Endothelial cell of umbilical vein (primary cell): ENCODE measurements at regions not wholly inside any gene's neighbourhood (a gene's known extent, or its start where the extent isn't known, plus 50 kb on each side); places are given as distances from the start of the nearest gene placed in this dataset.

ENCODE experiments used
- BruUV-seq: library from RNA; stranded (reverse); fragments of 400-500 nt; replicated peaks from 2 replicates; lab custom pipeline; 2021; lab: Mats Ljungman, UMichigan
- CTCF ChIA-PET: fragments of 300-600, 350-600 bp; sonication (Branson Sonifier 250); formaldehyde crosslinking; loops from one replicate; lab custom pipeline; 2021; ENCODE audit warnings: antibody characterized with exemption, inconsistent platforms; lab: Charles Lee
- POLR2A ChIA-PET: fragments of 300-600, 350-600 bp; sonication (Branson Sonifier 250); formaldehyde crosslinking; loops from one replicate; lab custom pipeline; 2021; ENCODE audit warnings: antibody characterized with exemption, inconsistent platforms; lab: Charles Lee
- DNase-seq: peaks from one replicate; pipeline ENCODE4 v3.0.0-alpha.2; 2011; ENCODE audit warnings: low read depth, low spot score
- FAIRE-seq: peaks from 2 replicates; lab custom pipeline; 2011; peaks lifted over from hg19 to GRCh38; lab: Jason Lieb, UNC
- H2AFZ ChIP-seq: 2 replicates; pipeline ENCODE4 v1.6.0; 2012; ENCODE audit warnings: low read depth, low read length, control low read depth, inconsistent platforms
- H3K27ac ChIP-seq: 2 replicates; pipeline ENCODE4 v1.5.1; 2011; ENCODE audit warnings: low read depth, mild to moderate bottlenecking, control low read depth, low read length, moderate library complexity; ENCODE audit not compliant: insufficient read depth
- H3K27me3 ChIP-seq, 2 experiments: 2 replicates each; pipeline versions ENCODE4 v1.6.0 to v1.6.1; 2011; ENCODE audit warnings: low read length in 2 of 2, mixed read lengths in 1 of 2; ENCODE audit not compliant: control insufficient read depth in 2 of 2, insufficient read depth in 2 of 2
- H3K36me3 ChIP-seq, 2 experiments: 2 replicates in 1 of 2; 3 replicates in 1 of 2; pipeline ENCODE4 v1.5.1; 2011; ENCODE audit warnings: low read length in 2 of 2, mild to moderate bottlenecking in 1 of 2, moderate library complexity in 1 of 2; ENCODE audit not compliant: control insufficient read depth in 2 of 2, insufficient read depth in 2 of 2; ENCODE audit errors: extremely low read depth in 1 of 2
- H3K4me1 ChIP-seq: 3 replicates; pipeline ENCODE4 v1.5.1; 2011; ENCODE audit warnings: mild to moderate bottlenecking, low read length; ENCODE audit not compliant: control insufficient read depth, insufficient read depth; ENCODE audit errors: extremely low read depth
- H3K4me2 ChIP-seq: 2 replicates; pipeline ENCODE4 v1.6.1; 2011; ENCODE audit warnings: low read length, control low read depth, mixed read lengths; ENCODE audit not compliant: insufficient read depth
- H3K4me3 ChIP-seq, 3 experiments: fragments of 200-600 bp in 1 of 3; sonication (generic), shearing (Covaris generic) in 1 of 3; replicated peaks in 1 of 3; 2 replicates each; pipeline ENCODE4 v1.5.1; 2011 to 2016; ENCODE audit warnings: control low read depth in 3 of 3, low read length in 3 of 3, mild to moderate bottlenecking in 2 of 3, inconsistent platforms in 1 of 3, low read depth in 1 of 3, moderate library complexity in 1 of 3; ENCODE audit not compliant: insufficient read depth in 1 of 3
- H3K79me2 ChIP-seq: 2 replicates; pipeline ENCODE4 v1.6.0; 2012; ENCODE audit warnings: low read length, inconsistent platforms; ENCODE audit not compliant: control insufficient read depth, insufficient read depth
- H3K9ac ChIP-seq: replicated peaks from 2 replicates; pipeline ENCODE3; 2011; ENCODE audit warnings: low read length, control low read depth; ENCODE audit not compliant: insufficient read depth; ENCODE audit errors: extremely low read depth
- H3K9me1 ChIP-seq: replicated peaks from 3 replicates; pipeline ENCODE4 v1.6.0; 2011; ENCODE audit warnings: mild to moderate bottlenecking, low read length; ENCODE audit not compliant: control insufficient read depth, insufficient read depth; ENCODE audit errors: extremely low read depth
- H3K9me3 ChIP-seq: replicated peaks from 2 replicates; pipeline ENCODE4 v1.5.1; 2012; ENCODE audit warnings: low read length, inconsistent platforms; ENCODE audit not compliant: control insufficient read depth, insufficient read depth
- H4K20me1 ChIP-seq: replicated peaks from 2 replicates; pipeline ENCODE3; 2011; ENCODE audit warnings: mild to moderate bottlenecking, low read length; ENCODE audit not compliant: control insufficient read depth, insufficient read depth; ENCODE audit errors: extremely low read depth
- EZH2 ChIP-seq: IDR thresholded peaks from 2 replicates; pipeline ENCODE4 v1.6.1; 2012; ENCODE audit warnings: borderline replicate concordance, low read depth, mild to moderate bottlenecking, moderate library complexity, low read length, inconsistent platforms; ENCODE audit not compliant: severe bottlenecking
- FOS ChIP-seq: IDR thresholded peaks from 2 replicates; pipeline ENCODE4 v1.6.1; 2011; ENCODE audit warnings: mild to moderate bottlenecking, low read length, moderate library complexity, borderline replicate concordance; ENCODE audit not compliant: insufficient read depth
- GATA2 ChIP-seq: IDR thresholded peaks from 2 replicates; pipeline ENCODE4 v1.7.0; 2011; ENCODE audit warnings: low read depth, mild to moderate bottlenecking, moderate library complexity, mixed read lengths, low read length; ENCODE audit not compliant: insufficient read length, insufficient read depth
- JUN ChIP-seq: IDR thresholded peaks from 2 replicates; pipeline ENCODE4 v1.6.1; 2011; ENCODE audit warnings: borderline replicate concordance, low read depth; ENCODE audit not compliant: insufficient read length, insufficient read depth
- MYC ChIP-seq: IDR thresholded peaks from one replicate; pipeline ENCODE4 v1.6.1; 2011; ENCODE audit warnings: mild to moderate bottlenecking, low read depth, low read length
- POLR2A ChIP-seq: IDR thresholded peaks from 2 replicates; pipeline ENCODE4 v1.6.1; 2012; ENCODE audit warnings: low read depth, mild to moderate bottlenecking, control low read depth, low read length
- POLR2AphosphoS5 ChIP-seq: IDR thresholded peaks from 2 replicates; pipeline ENCODE4 v1.6.1; 2012; ENCODE audit warnings: low read depth, mild to moderate bottlenecking, control low read depth, low read length, moderate library complexity; ENCODE audit not compliant: insufficient read depth
- dilution Hi-C: fragments of 300-500 bp; cut with MboI; formaldehyde crosslinking; loops from one replicate; pipeline ENCODE4 v1.15.0; 2019; ENCODE audit warnings: low sequenced_read_pairs; ENCODE audit not compliant: extremely low pct_ligation_motif_present
- intact Hi-C: fragments of 100-400 bp; cut with micrococcal nuclease; formaldehyde crosslinking; loops from one replicate; pipeline ENCODE4 v1.10.0; 2022
- TF ChIP-seq, protein P1 (sequence below), 2 donors: IDR thresholded peaks; 1 replicate in 1 of 2; 2 replicates in 1 of 2; pipeline ENCODE4 v1.5.1; 2011; ENCODE audit warnings: low read length in 2 of 2, mild to moderate bottlenecking in 2 of 2, moderate library complexity in 2 of 2, control low read depth in 1 of 2, inconsistent platforms in 1 of 2, low read depth in 1 of 2; ENCODE audit not compliant: insufficient read depth in 1 of 2; ENCODE audit errors: extremely low read depth in 1 of 2
- TF ChIP-seq, protein P2 (sequence below): IDR thresholded peaks from 2 replicates; pipeline ENCODE4 v1.6.1; 2011; ENCODE audit not compliant: insufficient read depth, insufficient read length

DNA sequence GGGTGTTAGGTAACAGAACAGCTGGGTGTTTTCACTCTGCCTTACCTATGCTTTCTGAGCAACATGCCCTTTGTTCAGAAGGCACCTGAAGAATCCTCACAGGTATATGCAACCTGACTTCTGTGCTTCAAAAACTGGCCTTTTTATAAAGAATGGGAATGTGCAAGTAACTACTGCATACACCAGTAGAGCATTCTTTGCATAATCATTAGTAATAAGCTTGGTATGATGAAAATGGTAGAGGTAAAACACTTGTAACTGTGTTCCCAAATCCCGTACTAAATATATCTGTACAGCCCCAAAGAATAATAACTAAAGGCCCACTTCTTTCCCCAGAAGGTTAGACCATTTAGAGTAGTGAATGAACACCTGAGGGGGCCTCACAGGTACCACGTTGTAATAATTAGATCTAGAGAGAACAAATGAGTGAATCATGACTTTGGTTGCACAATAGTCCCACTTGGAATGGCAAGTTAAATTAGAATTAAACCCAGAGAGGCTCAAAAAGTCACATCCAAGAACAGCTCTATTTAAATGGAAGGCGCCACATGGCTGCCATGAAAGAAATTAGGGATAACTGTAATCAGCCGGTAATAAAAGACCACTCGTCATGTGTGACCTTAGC is 413.9 kb downstream of the KLF12 start:
- dilution Hi-C loops (no loop called here), intact Hi-C loops (no loop called here)
- H3K79me2 ChIP-seq = no peaks in the 10 kb centered on the region
- H3K9me1 ChIP-seq = no peaks in the 10 kb centered on the region
- H3K4me3 ChIP-seq = no peak overlapping the region
- no peak for DNase-seq
- TF ChIP-seq MYC = no peak
- TF ChIP-seq, protein P1, sequence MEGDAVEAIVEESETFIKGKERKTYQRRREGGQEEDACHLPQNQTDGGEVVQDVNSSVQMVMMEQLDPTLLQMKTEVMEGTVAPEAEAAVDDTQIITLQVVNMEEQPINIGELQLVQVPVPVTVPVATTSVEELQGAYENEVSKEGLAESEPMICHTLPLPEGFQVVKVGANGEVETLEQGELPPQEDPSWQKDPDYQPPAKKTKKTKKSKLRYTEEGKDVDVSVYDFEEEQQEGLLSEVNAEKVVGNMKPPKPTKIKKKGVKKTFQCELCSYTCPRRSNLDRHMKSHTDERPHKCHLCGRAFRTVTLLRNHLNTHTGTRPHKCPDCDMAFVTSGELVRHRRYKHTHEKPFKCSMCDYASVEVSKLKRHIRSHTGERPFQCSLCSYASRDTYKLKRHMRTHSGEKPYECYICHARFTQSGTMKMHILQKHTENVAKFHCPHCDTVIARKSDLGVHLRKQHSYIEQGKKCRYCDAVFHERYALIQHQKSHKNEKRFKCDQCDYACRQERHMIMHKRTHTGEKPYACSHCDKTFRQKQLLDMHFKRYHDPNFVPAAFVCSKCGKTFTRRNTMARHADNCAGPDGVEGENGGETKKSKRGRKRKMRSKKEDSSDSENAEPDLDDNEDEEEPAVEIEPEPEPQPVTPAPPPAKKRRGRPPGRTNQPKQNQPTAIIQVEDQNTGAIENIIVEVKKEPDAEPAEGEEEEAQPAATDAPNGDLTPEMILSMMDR (IDR thresholded peaks at IDR 0.05; ENCODE audit: extremely low read depth in 1 of 2, insufficient read depth in 1 of 2, low read depth in 1 of 2, low read length in 2 of 2) = no peak
- no peak for TF ChIP-seq JUN
- TF ChIP-seq, protein P2, sequence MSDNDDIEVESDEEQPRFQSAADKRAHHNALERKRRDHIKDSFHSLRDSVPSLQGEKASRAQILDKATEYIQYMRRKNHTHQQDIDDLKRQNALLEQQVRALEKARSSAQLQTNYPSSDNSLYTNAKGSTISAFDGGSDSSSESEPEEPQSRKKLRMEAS = no peak
- no peak for TF ChIP-seq FOS
- no peak for TF ChIP-seq GATA2
- no peak for TF ChIP-seq POLR2AphosphoS5
- TF ChIP-seq EZH2 = no peak
- no peak for TF ChIP-seq POLR2A
- ChIA-PET CTCF (interaction anchor here (1.3 kb wide), 1 partner anchor 9 kb away, joined by 3 read pairs; no protein-coding TSS in a partner anchor), POLR2A (no interaction called here)
- no peak for FAIRE-seq
- no peak overlapping the region for H2AFZ ChIP-seq
- no peak overlapping the region for H3K27ac ChIP-seq
- no peaks in the 10 kb centered on the region for H3K9me3 ChIP-seq
- H3K9ac ChIP-seq = no peak overlapping the region
- peaks cover 16% of the 10 kb centered on the region for H3K4me1 ChIP-seq
- no peak overlapping the region for H3K4me2 ChIP-seq
- no TSS peak for BruUV-seq
- H3K36me3 ChIP-seq = no peaks in the 10 kb centered on the region
- H4K20me1 ChIP-seq = no peaks in the 10 kb centered on the region
- no peaks in the 10 kb centered on the region for H3K27me3 ChIP-seq
